HG03025 (cell line): ENCODE measurements at regions not wholly inside any gene's neighbourhood (a gene's known extent, or its start where the extent isn't known, plus 50 kb on each side); places are given as distances from the start of the nearest gene placed in this dataset.
"Not testable (repeated sequence)": the region's sequence is repeated elsewhere in the genome, so short reads cannot be mapped to it uniquely, and the experiment has no call there.

ENCODE experiments used
- ATAC-seq: cut with Tn5 transposase; IDR thresholded peaks from one replicate; pipeline ENCODE4 v1.9.1; 2021; ENCODE audit warnings: mild to moderate bottlenecking, moderate library complexity; ENCODE audit not compliant: unreplicated experiment, low FRiP score

DNA sequence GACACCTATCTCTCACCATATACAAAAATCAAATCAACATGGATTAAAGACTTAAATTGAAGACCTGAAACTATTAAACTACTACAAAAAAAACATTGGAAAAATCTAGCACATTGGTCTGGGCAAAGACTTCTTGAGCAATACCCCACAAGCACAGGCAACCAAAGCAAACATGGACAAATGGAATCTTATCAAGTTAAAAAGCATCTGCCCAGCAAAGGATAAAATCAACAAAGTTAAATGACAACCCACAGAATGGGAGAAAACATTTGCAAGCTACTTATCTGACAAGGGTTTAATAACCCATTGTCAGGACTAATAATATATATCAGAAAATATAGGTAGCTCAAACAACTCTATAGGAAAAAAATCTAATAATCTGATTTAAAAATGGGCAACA, 415.6 kb downstream of the KLHL13 start:
- no peak for ATAC-seq

DNA sequence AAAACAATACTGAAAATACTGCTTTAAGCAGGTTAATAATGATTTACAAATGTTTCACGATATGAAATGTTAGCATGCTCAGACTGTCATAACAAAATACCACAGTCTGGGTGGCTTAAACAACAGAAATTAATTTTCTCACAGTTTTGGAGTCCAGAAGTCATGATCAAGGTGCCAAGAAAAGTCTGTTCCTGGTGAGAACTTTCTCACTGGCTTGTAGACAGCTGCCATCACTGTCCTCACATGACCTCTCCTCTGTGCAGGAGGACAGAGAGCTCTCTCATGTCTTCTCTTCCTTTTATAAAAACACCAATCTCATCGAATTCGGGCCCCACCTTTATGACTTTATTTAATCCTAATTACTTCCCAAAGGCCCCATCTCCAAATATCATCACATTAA, 426.7 kb downstream of the KLHL13 start:
- no peak for ATAC-seq

DNA sequence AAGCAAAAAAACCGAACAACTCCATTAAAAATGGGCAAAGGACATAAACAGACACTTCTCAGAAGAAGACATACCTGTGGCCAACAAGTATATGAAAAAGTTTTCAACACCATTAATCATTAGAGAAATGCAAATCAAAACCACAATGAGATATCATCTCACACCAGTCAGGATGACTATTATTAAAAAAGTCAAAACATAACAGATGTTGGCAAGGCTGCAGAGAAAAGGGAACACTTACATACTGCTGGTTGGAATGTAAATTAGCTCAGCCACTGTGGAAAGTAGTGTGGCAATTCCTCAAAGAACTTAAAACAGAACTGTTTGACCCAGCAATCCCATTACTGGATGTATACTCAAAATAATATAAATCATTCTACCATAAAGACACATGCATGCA, 436.3 kb downstream of the KLHL13 start:
- ATAC-seq, result no peak

- no peak for ATAC-seq
Measured at GRCh38 chrX:117653396-117653795, 463.2 kb downstream of the KLHL13 start.

DNA sequence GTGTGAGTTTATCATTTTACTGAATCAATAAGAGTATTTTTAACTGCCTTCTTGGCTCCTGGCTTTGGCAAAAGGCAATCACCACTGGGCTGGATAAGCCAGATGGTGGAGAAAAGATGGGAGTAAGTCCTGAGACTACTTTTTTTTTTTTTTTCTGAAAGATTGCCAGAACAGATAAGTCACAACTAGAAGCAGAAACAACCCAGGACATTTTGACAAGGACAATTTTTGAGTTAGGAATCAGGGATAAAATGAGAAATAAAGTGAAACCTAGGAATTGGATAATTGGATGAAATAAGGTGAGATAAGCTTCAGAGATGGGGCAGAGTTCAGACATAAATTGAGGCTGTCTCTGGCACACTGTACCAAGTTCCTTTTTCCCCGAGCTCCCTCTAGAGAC, 471.0 kb downstream of the KLHL13 start:
- no peak for ATAC-seq

GRCh38 chrX:117641913-117642656, 474.5 kb downstream of the KLHL13 start:
- no peak for ATAC-seq

DNA sequence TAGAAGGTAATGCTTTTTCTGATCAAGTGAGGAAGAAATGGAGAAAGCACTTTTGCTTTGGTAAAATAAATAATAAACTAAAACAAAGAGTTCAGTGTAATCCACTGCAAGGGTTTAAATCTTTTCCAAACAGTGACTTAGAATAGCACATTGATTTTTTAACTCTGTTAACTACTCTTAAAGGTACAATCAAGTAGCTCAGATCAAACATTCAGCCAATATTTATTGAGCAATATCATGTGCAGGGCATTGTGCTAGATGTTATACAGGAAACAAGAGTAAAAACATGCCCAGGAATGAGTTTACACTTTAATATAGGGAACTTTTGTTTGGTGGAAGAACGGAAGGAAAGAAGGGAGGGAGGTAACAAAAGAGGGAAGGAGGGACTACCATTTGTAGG, 479.8 kb downstream of the KLHL13 start:
- no peak for ATAC-seq

GRCh38 chrX:117633277-117633676, 483.3 kb downstream of the KLHL13 start:
- no peak for ATAC-seq

DNA sequence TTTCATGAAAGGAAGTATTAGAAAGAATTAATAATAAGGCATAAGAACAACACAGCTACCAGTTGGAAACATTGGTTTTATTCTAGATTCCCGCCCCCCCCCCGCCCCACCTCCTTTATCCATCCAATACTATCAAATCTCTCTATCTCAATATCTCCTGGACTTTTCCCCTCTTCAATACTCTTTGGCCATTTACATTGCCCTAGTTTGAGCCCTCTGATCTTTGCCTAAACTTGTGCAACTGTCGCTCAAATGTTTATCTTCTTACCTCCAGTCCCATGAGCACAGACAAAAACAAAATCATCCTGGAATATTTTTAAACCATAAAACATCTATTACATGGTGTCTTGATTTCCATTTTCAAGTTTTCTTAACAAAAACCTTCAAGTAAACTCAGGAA, 488.2 kb downstream of the KLHL13 start:
- ATAC-seq, result no peak

DNA sequence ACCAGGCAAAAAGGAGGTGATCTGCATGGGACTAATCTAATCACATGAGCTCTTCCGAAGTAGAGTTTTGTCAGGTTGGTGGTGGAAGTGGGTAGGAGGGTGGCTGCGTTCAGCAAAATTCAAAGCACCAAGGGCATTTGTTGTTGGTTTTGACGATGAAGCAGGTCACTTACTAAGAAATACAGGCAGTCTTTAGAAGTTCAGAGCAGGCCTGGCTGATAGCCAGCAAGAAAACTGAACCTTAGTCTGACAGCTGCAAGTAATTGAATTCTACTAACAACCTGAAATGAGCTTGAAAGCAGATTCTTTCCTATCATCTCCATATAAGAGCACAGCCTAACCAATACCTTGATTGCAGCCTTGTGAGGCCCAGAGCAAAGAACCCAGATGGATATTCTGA, 505.8 kb downstream of the KLHL13 start:
- no peak for ATAC-seq

DNA sequence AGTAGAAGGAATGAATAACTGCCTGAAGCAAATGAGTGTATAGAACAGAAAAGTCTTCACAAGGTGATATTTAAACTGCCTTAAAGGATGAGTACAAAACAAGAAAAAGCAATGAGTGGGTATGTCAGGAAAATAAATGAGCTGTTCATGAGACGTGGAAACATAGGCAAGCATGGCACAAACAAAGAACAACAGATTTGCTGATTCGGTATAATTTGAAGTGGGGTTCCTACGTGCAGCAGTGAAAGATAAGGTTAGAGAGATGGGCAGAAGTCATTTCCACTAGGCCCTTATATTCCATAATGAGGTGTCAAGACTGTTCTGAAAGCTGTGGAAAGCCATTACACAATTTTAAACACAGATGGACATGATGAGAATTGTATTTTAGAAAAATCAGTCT, 506.6 kb downstream of the KLHL13 start:
- ATAC-seq, result no peak

DNA sequence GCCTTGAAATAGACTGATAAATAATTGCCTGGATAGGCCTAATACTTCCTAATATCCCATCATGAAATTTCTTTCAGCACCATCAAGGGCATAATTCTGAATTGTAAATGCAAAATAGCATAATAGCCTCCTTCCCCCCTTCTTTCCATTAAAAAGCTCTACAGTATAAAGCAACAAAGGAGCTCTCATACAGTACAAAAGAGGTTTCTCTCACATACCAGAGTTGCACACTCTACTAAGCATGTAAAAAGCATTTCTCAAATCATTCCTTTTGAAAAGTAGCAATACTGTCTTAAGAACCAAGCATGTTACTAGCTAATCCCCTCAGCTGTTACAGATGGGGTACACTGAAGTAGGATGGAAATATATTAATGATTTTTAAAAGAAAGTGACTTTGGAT, 509.0 kb downstream of the KLHL13 start:
- ATAC-seq, result no peak

- ATAC-seq, result not testable (repeated sequence)
Measured at GRCh38 chrX:117606101-117606500, 510.5 kb downstream of the KLHL13 start.

- no peak for ATAC-seq
Measured at GRCh38 chrX:117570160-117570559, 546.5 kb downstream of the KLHL13 start.

GRCh38 chrX:117568238-117568637, 548.4 kb downstream of the KLHL13 start:
- no peak for ATAC-seq

GRCh38 chrX:117543885-117544284, 572.7 kb downstream of the KLHL13 start:
- no peak for ATAC-seq

DNA sequence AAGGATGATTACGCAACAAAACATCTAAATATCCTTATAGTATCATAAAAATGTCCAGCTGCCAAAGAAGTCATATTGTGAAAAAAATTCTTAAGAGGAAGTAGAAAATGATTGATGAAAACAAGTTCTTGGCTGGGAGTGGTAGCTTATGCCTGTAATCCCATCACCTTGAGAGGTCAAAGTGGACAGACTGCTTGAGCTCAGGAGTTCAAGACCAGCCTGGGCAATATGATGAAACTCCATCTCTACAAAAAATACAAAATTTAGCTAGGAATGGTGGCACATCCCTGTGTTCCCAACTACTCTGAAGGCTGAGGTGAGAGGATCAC, 577.6 kb downstream of the KLHL13 start:
- ATAC-seq, result no peak

DNA sequence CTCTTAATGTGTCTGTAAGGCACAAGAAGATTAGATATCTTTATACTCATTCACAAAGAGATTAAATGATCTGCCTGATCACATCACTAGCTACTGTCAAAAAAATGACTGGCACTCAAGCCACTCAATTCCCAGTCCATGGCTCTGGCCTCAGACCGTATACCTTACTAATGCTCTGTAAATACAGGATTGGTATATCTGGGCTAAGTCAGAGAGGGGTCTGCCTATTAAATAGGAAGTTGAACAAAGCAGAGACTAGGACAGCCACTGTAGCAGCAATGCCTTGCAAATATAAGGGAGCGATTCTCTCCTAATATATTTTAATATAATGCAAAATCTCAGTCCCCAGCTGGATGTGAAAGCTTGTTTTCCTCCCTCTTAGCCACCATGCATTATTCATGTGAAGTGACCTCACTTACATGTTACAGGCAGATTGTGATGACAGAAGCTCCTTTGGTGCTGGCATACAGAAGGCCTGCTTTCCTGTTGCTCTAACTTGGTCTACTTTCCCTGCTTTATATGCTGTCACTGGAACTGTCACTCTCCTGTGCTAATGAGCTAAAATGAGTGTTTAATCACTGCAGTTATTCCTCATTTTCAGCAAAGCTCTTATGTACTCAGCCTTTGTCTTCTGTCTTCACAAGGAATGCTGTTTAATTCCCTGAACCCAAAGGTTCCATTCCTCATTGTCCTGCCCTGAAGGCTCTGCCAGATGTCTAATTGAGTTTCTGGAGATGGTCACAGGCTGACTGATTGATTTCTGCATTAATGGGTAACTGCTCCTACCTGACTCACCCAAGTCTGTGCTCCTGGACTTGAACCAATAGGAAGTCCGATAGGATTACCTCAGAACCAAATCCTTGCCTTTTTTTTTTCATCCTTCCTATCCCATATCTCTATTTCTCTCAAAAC, 578.2 kb downstream of the KLHL13 start:
- ATAC-seq, result no peak

DNA sequence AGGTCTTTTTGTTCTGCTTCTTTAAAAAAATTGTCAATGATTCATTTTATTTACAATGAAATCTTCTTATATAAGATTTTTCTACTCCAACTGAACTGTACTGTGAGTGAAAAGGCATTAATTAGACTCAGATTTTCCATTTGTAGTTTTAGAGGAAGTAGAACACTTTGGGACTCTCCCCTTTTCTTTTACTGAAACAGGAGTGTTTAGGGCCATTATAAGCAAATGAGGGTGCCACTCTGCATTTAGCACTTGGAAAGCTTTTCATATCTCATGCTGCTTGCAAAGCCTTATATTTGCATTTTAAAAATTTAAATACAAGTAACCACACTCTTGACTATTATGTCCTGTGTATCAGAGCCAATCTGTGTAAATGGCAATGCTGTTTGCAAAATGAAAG, 584.3 kb downstream of the KLHL13 start:
- no peak for ATAC-seq

DNA sequence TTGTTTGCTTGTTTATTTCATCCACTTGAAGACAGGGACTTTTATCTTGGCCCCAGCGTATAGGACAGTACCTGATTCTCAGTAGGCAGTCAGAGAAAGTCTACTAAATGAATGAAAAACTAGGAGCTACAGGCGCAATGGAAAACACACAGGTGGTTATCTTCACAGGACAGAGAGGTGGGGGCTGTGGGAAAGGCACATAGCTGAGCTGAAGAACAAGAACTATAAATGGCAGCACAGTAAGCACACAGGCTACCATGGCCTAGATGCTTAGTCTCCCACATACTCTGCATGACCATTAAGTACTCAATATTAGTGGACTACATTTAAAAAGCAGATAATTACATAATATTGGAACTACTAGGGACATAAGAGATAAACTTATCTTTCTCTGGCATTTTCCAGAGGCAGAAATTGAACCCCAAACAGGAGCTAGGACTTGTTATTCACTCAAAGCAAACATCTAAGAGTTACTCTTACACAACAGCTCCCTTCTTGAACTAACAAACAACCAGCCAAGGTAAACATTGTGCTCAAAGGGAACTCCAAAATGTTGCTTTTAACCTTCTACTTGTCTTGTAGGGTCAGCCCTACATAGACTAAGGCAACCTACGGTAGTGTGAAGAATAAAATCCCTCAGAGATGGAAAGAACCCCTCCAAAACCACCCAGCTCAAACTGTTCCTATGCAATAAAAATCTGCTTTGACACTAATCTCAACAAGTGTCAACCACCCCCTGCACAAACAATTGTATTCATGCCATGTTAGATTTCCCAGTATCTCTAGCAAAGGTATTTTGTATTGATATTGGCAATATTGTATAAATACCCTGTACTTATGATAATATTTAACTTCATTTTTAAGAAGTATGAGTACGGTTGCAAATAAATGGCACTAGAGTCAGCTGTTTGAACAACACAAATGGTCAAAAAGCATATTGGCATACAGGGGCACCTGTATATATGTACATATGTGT, 593.6 kb downstream of the KLHL13 start:
- no peak for ATAC-seq

DNA sequence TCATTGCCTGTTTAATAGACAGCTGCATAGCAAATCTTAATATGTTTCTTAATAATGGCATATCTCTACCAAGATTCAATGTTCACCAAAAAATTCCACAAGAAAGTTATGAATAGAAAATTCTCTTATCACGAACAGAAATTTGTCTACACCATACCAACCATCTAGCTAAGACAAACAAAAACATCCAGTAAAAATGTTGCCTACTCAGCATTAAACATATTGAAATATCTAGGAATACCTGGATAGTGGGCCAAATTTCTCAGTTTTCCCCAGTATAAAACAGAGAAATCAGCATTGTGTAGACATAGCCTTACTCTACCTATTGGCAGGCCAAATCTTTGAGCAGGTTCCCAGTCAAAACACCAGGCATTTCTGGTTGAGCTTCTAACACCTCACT, 598.6 kb downstream of the KLHL13 start:
- ATAC-seq, result no peak
